Panc1 (cell line): ENCODE measurements at regions not wholly inside any gene's neighbourhood (a gene's known extent, or its start where the extent isn't known, plus 50 kb on each side); places are given as distances from the start of the nearest gene placed in this dataset.

Source experiments
- ATAC-seq: fragments of 200-7000 bp; cut with Tn5 transposase; 2 replicates; pipeline ENCODE4 v1.9.1; 2020; ENCODE audit warnings: mild to moderate bottlenecking, moderate library complexity
- BruUV-seq: library from RNA; stranded (reverse); fragments of 400-500 nt; replicated peaks from 2 replicates; lab custom pipeline; 2021; lab: Mats Ljungman, UMichigan
- CTCF ChIA-PET: fragments of 300-600 bp; sonication (Branson Sonifier 250); formaldehyde crosslinking; loops from one replicate; lab custom pipeline; 2022; ENCODE audit warnings: antibody characterized with exemption; lab: Charles Lee
- POLR2A ChIA-PET: fragments of 300-600 bp; sonication (Branson Sonifier 250); formaldehyde crosslinking; loops from one replicate; lab custom pipeline; 2022; ENCODE audit warnings: antibody characterized with exemption; lab: Charles Lee
- DNase-seq: peaks from one replicate; pipeline ENCODE4 v3.0.0-alpha.2; 2010; ENCODE audit warnings: low read depth, low spot score
- H3K27ac ChIP-seq: 2 replicates; pipeline ENCODE4 v1.5.1; 2011; ENCODE audit warnings: mild to moderate bottlenecking, low read length, inconsistent platforms
- H3K27me3 ChIP-seq: fragments of 200-500 bp; sonication (Bioruptor generic); 2 replicates; pipeline ENCODE4 v1.6.0; 2014; ENCODE audit warnings: low read length, inconsistent platforms; ENCODE audit not compliant: control insufficient read depth, insufficient read depth
- H3K36me3 ChIP-seq: fragments of 200-500 bp; sonication (Bioruptor generic); 2 replicates; pipeline ENCODE4 v1.5.1; 2014; ENCODE audit warnings: inconsistent platforms, mild to moderate bottlenecking, low read length, moderate library complexity; ENCODE audit not compliant: control insufficient read depth, insufficient read depth
- H3K4me1 ChIP-seq: 2 replicates; pipeline ENCODE4 v1.5.1; 2011; ENCODE audit warnings: inconsistent platforms, mild to moderate bottlenecking, low read length, moderate library complexity; ENCODE audit not compliant: control insufficient read depth, insufficient read depth
- H3K4me3 ChIP-seq, 2 experiments: 2 replicates each; pipeline ENCODE4 v1.5.1; 2011 to 2012; ENCODE audit warnings: low read depth in 2 of 2, low read length in 2 of 2, mild to moderate bottlenecking in 2 of 2, inconsistent platforms in 1 of 2, moderate library complexity in 1 of 2
- H3K9me3 ChIP-seq: fragments of 200-500 bp; sonication (Bioruptor generic); 2 replicates; pipeline ENCODE4 v1.5.1; 2014; ENCODE audit warnings: low read depth, mild to moderate bottlenecking, inconsistent platforms, low read length, moderate library complexity; ENCODE audit not compliant: control insufficient read depth, insufficient read depth
- CTCF ChIP-seq: fragments of 450-650 bp; IDR thresholded peaks from 2 replicates; pipeline ENCODE4 v1.5.1; 2017; ENCODE audit warnings: mild to moderate bottlenecking
- POLR2AphosphoS5 ChIP-seq: IDR thresholded peaks from 2 replicates; pipeline ENCODE4 v1.6.1; 2012; ENCODE audit warnings: mild to moderate bottlenecking, low read depth, low read length, moderate library complexity
- REST ChIP-seq, 2 experiments: IDR thresholded peaks; 2 replicates each; pipeline ENCODE4 v1.6.1; 2011 to 2012; ENCODE audit warnings: low read depth in 2 of 2, control low read depth in 1 of 2, low read length in 1 of 2, mild to moderate bottlenecking in 1 of 2, moderate library complexity in 1 of 2; ENCODE audit not compliant: insufficient read depth in 1 of 2
- SIN3A ChIP-seq: IDR thresholded peaks from 2 replicates; pipeline ENCODE4 v1.6.1; 2012; ENCODE audit warnings: low read depth, mild to moderate bottlenecking, low read length, moderate library complexity, borderline replicate concordance; ENCODE audit not compliant: insufficient read depth
- TCF7L2 ChIP-seq: IDR thresholded peaks from 2 replicates; pipeline ENCODE4 v1.6.1; 2011; ENCODE audit warnings: mild to moderate bottlenecking, low read depth, low read length, inconsistent platforms
- in situ Hi-C: cut with HindIII; loops from 2 replicates; pipeline ENCODE4 v1.10.0; 2016; ENCODE audit warnings: low sequenced_read_pairs, low pct_unique_long_range_greater_than_20kb
- intact Hi-C: fragments of 100-400 bp; cut with micrococcal nuclease; formaldehyde crosslinking; loops from one replicate; pipeline ENCODE4 v1.10.0; 2022; ENCODE audit not compliant: unreplicated experiment

GRCh38 chr12:70151993-70152392 lies 91.2 kb upstream of the CNOT2 start:
- in situ Hi-C loops: no loop called here
- Histone ChIP-seq H3K4me1 (no peaks in the 10 kb centered on the region), H3K9me3 (peaks cover 22% of the 10 kb centered on the region), H3K27ac (no peak overlapping the region), H3K27me3 (no peaks in the 10 kb centered on the region), H3K4me3 (no peak overlapping the region), H3K36me3 (no peaks in the 10 kb centered on the region)
- no peak for ATAC-seq
- intact Hi-C loops: no loop called here
- BruUV-seq: no TSS peak
- no peak for TF ChIP-seq SIN3A
- TF ChIP-seq REST (IDR thresholded peaks at IDR 0.05; ENCODE audit: insufficient read depth in 1 of 2, low read depth in 2 of 2, low read length in 1 of 2): no peak
- TF ChIP-seq POLR2AphosphoS5: no peak
- TF ChIP-seq TCF7L2: no peak
- no peak for TF ChIP-seq CTCF
- no peak for DNase-seq
- ChIA-PET POLR2A (no interaction called here), CTCF (no interaction called here)

- H3K27ac ChIP-seq: no peak overlapping the region
- in situ Hi-C loops (no loop called here), intact Hi-C loops (no loop called here)
- POLR2A ChIA-PET: no interaction called here
- CTCF ChIA-PET: no interaction called here
- no TSS peak for BruUV-seq
- no peaks in the 10 kb centered on the region for H3K27me3 ChIP-seq
- no peaks in the 10 kb centered on the region for H3K36me3 ChIP-seq
- TF ChIP-seq CTCF (no peak), TCF7L2 (no peak), REST (IDR thresholded peaks at IDR 0.05; ENCODE audit: insufficient read depth in 1 of 2, low read depth in 2 of 2, low read length in 1 of 2) (no peak)
- H3K9me3 ChIP-seq: peaks cover 22% of the 10 kb centered on the region
- H3K4me3 ChIP-seq: no peak overlapping the region
- no peaks in the 10 kb centered on the region for H3K4me1 ChIP-seq
- DNase-seq (no peak), ATAC-seq (no peak)
Observed at GRCh38 chr12:70154087-70154638, 89.1 kb upstream of the CNOT2 start.
